Left ventricle myocardium superior (tissue), 1 donor: ENCODE measurements at regions not wholly inside any gene's neighbourhood (a gene's known extent, or its start where the extent isn't known, plus 50 kb on each side); places are given as distances from the start of the nearest gene placed in this dataset.
A peak's percentile ranks its signal among the peaks of the same experiment; 100 is the strongest.

Source experiments
- ATAC-seq: fragments of 200-7000 bp; cut with Tn5 transposase; one replicate; pipeline ENCODE4 v1.9.1; 2020; ENCODE audit warnings: mild to moderate bottlenecking, moderate library complexity
- DNase-seq: peaks from one replicate; pipeline ENCODE4 v3.0.0-alpha.2; 2020
- intact Hi-C: fragments of 100-400 bp; cut with micrococcal nuclease; formaldehyde crosslinking; loops from one replicate; pipeline ENCODE4 v1.11.0; 2022
- donor health status: DM: no; HTN: yes; CAD: no; lungs with severe emphysema.

- DNase-seq (no peak), ATAC-seq (no peak)
- intact Hi-C loops = no loop called here
Measured at GRCh38 chr4:144202081-144202480, 61.6 kb upstream of the GYPA start.

- DNase-seq (no peak), ATAC-seq (no peak)
- intact Hi-C loops = no loop called here
Measured at GRCh38 chr4:144203155-144203554, 62.6 kb upstream of the GYPA start.

DNA sequence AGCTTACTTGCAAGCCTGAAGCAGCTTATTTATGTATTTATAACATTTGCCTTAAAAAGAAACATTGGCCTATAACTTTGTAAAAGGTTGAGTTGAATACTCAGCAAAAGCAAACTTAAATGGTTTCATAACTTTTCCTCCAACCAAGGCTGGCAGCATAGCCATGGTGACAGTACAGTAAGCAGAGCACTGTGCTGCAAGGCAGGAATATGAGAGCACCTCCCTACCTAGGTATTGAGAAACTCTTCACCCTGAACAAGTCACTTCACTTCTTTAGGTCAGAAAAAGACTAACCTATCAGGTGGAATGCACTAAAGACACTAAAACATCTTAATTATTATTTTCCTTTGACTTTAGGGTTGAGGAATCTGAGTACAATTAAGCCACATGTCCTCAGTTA is 63.9 kb upstream of the GYPA start:
- DNase-seq (no peak), ATAC-seq (no peak)
- intact Hi-C loops = no loop called here

- ATAC-seq = no peak
- intact Hi-C loops = no loop called here
- DNase-seq = no peak
Measured at GRCh38 chr4:144206711-144207110, 66.2 kb upstream of the GYPA start.

- ATAC-seq = no peak
- intact Hi-C loops = no loop called here
- DNase-seq = no peak
Measured at GRCh38 chr4:144208074-144208473, 67.6 kb upstream of the GYPA start.

- intact Hi-C loops = no loop called here
- ATAC-seq (no peak), DNase-seq (no peak)
Measured at GRCh38 chr4:144209491-144209890, 69.0 kb upstream of the GYPA start.

DNA sequence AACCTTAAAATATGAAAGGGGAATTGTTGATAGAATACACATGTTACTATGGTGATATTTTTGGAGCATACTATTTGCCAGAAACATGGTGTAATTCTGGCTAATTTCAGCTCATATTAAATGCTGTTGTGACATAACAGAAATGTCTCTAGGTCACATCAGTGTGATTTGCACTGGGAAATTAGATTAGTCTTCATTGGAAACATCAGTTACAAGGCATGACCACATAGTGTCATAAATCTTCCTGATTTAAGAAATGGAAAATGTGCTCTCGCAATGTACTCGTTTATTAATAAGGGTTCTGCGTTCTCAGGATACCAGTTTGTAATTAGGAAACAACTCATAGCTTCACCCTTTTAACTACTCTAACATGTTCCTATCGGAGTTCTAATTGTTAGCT is 72.9 kb upstream of the GYPA start:
- no peak for ATAC-seq
- intact Hi-C loops = no loop called here
- DNase-seq = no peak

- ATAC-seq = peak; percentile 96
- no peak for DNase-seq
- intact Hi-C loops = no loop called here
Measured at GRCh38 chr4:144223149-144223548, 82.6 kb upstream of the GYPA start.

GRCh38 chr4:144223661-144224060 is 83.1 kb upstream of the GYPA start:
- DNase-seq (no peak), ATAC-seq (peak; percentile 65)
- intact Hi-C loops = no loop called here

DNA sequence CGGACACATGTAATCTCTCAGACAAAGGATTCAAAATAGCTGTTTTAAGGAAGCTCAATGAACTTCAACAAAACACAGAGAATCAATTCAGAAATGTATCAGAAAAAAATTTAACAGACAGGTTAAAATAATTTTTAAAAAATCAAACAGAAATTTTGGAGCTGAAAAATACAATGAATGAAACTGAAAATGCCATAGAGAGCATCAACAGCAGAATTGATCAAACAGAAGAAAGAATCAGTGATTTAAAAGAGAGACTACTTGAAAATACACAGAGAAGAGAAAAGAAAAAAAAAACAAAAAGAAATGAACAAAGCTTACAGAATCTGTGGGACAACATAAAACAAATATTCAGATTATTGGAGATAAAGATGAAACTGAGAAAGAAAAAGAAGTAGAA is 118.8 kb upstream of the GYPA start:
- intact Hi-C loops = no loop called here
- DNase-seq (no peak), ATAC-seq (no peak)

DNA sequence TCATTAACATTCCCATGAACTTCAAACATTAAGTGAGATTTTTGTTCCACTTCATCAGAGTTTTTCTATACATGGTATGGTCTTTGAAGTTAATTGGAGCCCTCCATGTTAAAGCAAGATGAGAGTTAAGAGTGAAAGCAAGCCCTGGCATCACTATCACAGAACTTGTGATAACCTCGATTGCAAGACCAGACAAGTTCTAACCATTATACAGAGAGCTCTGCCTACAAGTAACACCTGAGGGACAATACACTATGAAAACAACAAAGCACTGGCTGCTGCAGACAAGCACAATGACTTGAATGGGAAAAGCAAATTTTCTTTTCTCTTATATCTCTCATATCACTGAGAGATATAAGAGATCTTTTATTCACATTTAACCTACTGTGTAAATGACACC is 126.6 kb upstream of the GYPA start:
- intact Hi-C loops = no loop called here
- DNase-seq (no peak), ATAC-seq (no peak)

- DNase-seq (no peak), ATAC-seq (no peak)
- intact Hi-C loops = no loop called here
Measured at GRCh38 chr4:144280688-144281087, 140.2 kb upstream of the GYPA start.

DNA sequence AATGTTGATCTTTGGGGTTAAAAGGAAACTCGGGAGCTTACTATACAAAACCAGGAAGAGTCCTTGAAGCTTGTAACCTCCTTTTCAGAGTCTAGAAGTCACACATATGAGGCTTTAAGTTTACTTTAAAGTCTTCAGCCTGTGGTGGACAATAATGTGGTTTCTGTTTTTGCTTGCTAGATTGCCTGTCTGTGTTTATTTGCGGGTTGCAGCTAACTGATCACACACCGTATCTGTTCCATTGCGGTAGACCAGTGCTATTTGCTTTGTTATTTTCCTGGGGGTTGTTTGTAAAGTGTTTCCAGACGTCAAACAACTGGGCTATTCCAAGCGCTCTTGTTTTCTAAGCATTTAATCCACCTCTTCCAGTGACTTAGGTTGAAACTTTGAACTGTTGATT is 143.0 kb upstream of the GYPA start:
- DNase-seq (no peak), ATAC-seq (no peak)
- intact Hi-C loops = no loop called here

- intact Hi-C loops = no loop called here
- DNase-seq (no peak), ATAC-seq (no peak)
Measured at GRCh38 chr4:144284026-144284425, 143.5 kb upstream of the GYPA start.

DNA sequence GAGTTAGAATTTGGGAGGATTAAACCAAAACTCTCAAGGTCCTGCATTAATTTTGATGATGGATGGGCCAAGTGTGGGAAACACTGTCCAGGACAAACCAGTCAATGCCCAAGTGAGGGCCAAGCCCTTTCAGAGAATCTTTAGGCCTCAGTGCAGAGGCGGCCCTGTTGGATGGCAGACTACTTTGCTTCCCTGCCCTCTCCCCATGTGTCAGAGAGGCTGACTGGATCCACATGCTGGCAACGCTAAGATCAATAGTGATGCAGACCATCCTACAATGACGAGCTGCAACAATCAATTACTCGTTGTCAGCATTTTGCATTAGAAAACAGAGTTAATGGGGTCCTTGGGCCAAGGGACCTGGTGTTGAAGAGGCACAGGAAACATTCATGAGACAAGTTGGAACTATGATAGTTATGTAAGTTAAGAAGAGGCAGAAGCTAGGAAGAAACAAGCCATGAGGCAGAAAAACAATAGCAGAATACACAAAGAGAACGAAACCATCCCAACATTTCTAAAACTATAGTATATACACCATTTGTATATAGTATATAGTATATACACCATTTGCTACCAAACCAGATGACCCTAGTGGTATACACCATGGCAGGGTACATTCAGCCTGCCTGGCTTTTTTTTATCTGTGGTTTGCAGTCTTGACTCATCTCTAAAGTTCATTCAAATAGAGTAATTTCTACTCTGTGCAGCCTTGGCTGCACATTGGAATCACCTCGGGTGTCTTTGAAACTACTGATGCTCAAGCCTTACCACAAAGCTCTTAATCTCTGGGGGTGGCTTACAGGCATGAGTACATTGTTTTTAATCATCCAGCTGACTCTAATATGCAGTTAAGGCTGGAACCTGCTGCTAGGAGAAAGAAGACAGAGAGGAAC is 147.7 kb upstream of the GYPA start:
- intact Hi-C loops = no loop called here
- no peak for ATAC-seq
- no peak for DNase-seq

GRCh38 chr4:144289667-144290428 is 149.3 kb upstream of the GYPA start:
- ATAC-seq = no peak
- intact Hi-C loops = no loop called here
- DNase-seq = no peak

DNA sequence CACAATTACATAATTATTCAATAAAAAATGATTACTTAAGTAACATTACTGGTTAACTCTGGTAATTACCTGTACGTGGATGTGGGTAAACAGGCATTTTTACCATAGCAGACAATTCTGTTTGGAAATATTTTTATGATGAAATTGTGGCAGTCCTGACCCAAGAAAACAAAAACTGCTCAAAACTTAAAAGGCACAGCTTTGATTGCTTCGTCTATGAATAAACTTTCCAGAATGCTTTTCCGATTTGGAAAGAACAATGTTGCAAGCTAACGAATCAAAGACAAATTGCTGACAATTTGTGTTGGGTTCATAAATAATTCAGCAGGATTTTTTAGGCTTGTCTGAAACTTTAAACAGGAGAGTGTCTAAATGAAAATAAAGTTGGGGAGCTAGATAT is 150.6 kb upstream of the GYPA start:
- no peak for ATAC-seq
- DNase-seq = no peak
- intact Hi-C loops = no loop called here

- no peak for ATAC-seq
- DNase-seq = no peak
- intact Hi-C loops = no loop called here
Measured at GRCh38 chr4:144294211-144294610, 153.7 kb upstream of the GYPA start.

DNA sequence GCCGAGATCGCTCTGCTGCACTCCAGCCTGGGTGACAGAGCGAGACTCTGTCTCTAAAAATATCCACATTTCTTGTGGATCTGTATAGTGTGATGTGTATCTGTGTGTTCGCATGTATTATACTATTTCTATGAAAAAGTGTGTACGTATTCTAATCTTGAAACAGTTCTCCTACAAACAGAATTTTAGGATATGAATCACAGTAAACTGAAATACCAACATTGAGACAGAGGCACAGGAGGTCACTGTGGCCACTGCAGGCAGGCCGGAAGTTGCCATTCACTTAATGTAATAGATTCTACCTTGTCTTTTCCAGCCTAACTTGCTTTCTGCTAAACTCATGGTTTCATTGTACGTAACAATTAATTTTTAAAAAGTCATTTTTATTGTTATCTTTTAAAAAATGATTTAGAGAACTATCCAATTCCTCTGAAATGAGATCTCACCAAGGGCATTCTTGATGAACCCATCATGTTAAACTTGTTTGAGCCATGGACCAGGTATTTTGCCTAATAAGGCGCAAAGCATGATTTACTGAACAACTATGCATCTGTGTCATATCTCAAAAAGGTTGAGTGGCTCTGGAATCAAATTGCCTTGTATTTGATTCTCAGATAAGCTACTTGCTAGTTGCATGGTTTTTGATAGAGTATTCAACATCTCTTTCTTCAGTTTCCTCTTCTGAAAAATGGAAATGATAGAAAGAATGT is 154.9 kb upstream of the GYPA start:
- ATAC-seq (no peak), DNase-seq (no peak)
- intact Hi-C loops = no loop called here

GRCh38 chr4:144296941-144297340 is 156.4 kb upstream of the GYPA start:
- no peak for DNase-seq
- intact Hi-C loops = no loop called here
- no peak for ATAC-seq
